DND-41 (cell line): ENCODE measurements at regions not wholly inside any gene's neighbourhood (a gene's known extent, or its start where the extent isn't known, plus 50 kb on each side); places are given as distances from the start of the nearest gene placed in this dataset.
"Not testable (repeated sequence)": the region's sequence is repeated elsewhere in the genome, so short reads cannot be mapped to it uniquely, and the experiment has no call there.

Source experiments
- ATAC-seq: fragments of 200-7000 bp; cut with Tn5 transposase; 3 replicates; pipeline ENCODE4 v1.9.1; 2021; ENCODE audit warnings: low read depth; ENCODE audit not compliant: insufficient read depth
- DNase-seq: peaks from one replicate; pipeline ENCODE4 v3.0.0-alpha.2; 2020
- H2AFZ ChIP-seq: 2 replicates; pipeline ENCODE4 v1.6.0; 2012; ENCODE audit warnings: low read depth, low read length
- H3K27ac ChIP-seq: 2 replicates; pipeline ENCODE4 v1.5.1; 2012; ENCODE audit warnings: low read length, inconsistent platforms
- H3K27me3 ChIP-seq: fragments of 200-600 bp; sonication (generic); 2 replicates; pipeline ENCODE4 v1.6.0; 2012; ENCODE audit warnings: low read length, mild to moderate bottlenecking, inconsistent platforms; ENCODE audit not compliant: insufficient read depth, poor library complexity
- H3K36me3 ChIP-seq: 2 replicates; pipeline ENCODE4 v1.5.1; 2012; ENCODE audit warnings: low read length, inconsistent platforms; ENCODE audit not compliant: insufficient read depth
- H3K4me1 ChIP-seq: 2 replicates; pipeline ENCODE4 v1.5.1; 2012; ENCODE audit warnings: mild to moderate bottlenecking, low read length; ENCODE audit not compliant: insufficient read depth
- H3K4me2 ChIP-seq: 2 replicates; pipeline ENCODE4 v1.6.0; 2012; ENCODE audit warnings: mild to moderate bottlenecking, moderate library complexity, low read length, inconsistent platforms; ENCODE audit not compliant: insufficient read depth
- H3K4me3 ChIP-seq, 2 experiments: fragments of 200-600 bp in 1 of 2; shearing (Covaris generic) in 1 of 2; 2 replicates each; pipeline ENCODE4 v1.5.1; 2012 to 2016; ENCODE audit warnings: inconsistent platforms in 2 of 2, low read length in 2 of 2, mild to moderate bottlenecking in 2 of 2, low read depth in 1 of 2, moderate library complexity in 1 of 2
- H3K79me2 ChIP-seq: 2 replicates; pipeline ENCODE4 v1.6.0; 2012; ENCODE audit warnings: low read length, inconsistent platforms; ENCODE audit not compliant: insufficient read depth
- H3K9ac ChIP-seq: 2 replicates; pipeline ENCODE4 v1.6.0; 2012; ENCODE audit warnings: low read depth, mild to moderate bottlenecking, inconsistent platforms, low read length, moderate library complexity
- H3K9me3 ChIP-seq: 2 replicates; pipeline ENCODE4 v1.5.1; 2012; ENCODE audit warnings: low read length, moderate library complexity, mild to moderate bottlenecking, inconsistent platforms; ENCODE audit not compliant: insufficient read depth, severe bottlenecking
- H4K20me1 ChIP-seq: 2 replicates; pipeline ENCODE4 v1.6.0; 2012; ENCODE audit warnings: low read length; ENCODE audit not compliant: insufficient read depth
- EZH2 ChIP-seq: IDR thresholded peaks from 3 replicates; pipeline ENCODE4 v1.6.1; 2012; ENCODE audit warnings: borderline replicate concordance, low read depth, mild to moderate bottlenecking, moderate library complexity, low read length, inconsistent platforms; ENCODE audit not compliant: severe bottlenecking
- TF ChIP-seq, protein P1 (sequence below): IDR thresholded peaks from 2 replicates; pipeline ENCODE4 v1.5.1; 2012; ENCODE audit warnings: borderline replicate concordance, low read length, moderate library complexity, mild to moderate bottlenecking; ENCODE audit not compliant: poor library complexity, severe bottlenecking; ENCODE audit errors: extremely low read depth

DNA sequence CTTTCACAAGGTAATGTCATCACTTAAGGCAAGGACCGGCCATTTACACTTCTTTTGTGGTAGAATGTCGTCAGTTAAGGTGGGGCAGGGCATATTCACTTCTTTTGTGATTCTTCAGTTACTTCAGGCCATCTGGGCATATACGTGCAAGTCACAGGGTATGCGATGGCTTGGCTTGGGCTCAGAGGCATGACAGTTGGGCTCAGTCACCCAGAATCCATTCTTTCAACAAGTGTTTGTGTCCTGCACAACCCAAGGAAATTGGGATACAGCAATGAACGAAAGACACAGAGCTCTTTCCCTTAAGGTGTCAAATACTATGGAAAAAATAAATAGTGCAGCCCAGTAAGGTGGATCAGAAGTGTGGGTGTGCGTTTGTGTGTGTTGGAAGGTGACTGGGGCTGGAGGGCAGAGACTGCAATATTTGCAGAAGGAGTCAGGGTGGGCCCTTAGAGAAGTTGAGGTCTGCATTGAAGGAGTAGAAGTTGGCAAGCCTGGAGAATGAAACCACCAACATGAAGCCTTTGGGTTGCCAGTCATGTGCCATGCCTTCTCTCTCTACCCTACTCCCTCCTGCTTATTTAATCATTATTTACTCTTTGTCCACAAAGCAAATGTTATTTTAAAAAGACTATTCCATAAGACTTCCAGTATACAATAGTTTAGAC is 222.8 kb upstream of the PRKCQ start:
- H4K20me1 ChIP-seq: no peaks in the 10 kb centered on the region
- no peaks in the 10 kb centered on the region for H3K4me1 ChIP-seq
- H2AFZ ChIP-seq: no peak overlapping the region
- ATAC-seq (peak; percentile 56; the same call in 1 of the 3 replicates), DNase-seq (no peak)
- H3K9me3 ChIP-seq: no peaks in the 10 kb centered on the region
- no peaks in the 10 kb centered on the region for H3K36me3 ChIP-seq
- no peak overlapping the region for H3K4me3 ChIP-seq
- H3K79me2 ChIP-seq: no peaks in the 10 kb centered on the region
- H3K4me2 ChIP-seq: no peak overlapping the region
- H3K27ac ChIP-seq: no peak overlapping the region
- TF ChIP-seq, protein P1, sequence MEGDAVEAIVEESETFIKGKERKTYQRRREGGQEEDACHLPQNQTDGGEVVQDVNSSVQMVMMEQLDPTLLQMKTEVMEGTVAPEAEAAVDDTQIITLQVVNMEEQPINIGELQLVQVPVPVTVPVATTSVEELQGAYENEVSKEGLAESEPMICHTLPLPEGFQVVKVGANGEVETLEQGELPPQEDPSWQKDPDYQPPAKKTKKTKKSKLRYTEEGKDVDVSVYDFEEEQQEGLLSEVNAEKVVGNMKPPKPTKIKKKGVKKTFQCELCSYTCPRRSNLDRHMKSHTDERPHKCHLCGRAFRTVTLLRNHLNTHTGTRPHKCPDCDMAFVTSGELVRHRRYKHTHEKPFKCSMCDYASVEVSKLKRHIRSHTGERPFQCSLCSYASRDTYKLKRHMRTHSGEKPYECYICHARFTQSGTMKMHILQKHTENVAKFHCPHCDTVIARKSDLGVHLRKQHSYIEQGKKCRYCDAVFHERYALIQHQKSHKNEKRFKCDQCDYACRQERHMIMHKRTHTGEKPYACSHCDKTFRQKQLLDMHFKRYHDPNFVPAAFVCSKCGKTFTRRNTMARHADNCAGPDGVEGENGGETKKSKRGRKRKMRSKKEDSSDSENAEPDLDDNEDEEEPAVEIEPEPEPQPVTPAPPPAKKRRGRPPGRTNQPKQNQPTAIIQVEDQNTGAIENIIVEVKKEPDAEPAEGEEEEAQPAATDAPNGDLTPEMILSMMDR: no peak
- no peak for TF ChIP-seq EZH2
- H3K27me3 ChIP-seq: no peaks in the 10 kb centered on the region
- H3K9ac ChIP-seq: no peak overlapping the region

DNA sequence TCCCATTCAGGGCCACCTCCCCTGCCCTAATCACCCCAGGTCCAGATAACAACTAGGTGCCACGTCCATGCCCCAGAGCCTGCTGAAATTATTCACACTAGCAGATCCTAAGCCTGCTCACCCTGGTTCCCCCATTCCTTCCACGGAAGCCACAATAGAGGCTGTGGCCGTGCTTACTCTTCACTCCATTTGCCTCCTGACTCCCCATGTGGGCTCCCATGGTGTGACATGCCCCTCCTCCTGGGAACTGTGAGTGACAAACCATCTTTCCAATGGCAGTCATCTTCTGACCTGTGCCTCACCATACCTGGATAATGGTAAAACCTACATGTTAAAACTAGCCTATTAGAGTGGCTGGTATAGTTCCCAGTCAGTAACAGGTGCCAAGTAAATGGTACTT is 216.2 kb upstream of the PRKCQ start:
- Histone ChIP-seq H3K9ac (no peak overlapping the region), H3K36me3 (no peaks in the 10 kb centered on the region), H3K79me2 (no peaks in the 10 kb centered on the region), H3K27me3 (peaks cover 18% of the 10 kb centered on the region), H3K4me3 (no peak overlapping the region), H3K4me2 (no peak overlapping the region), H3K4me1 (no peaks in the 10 kb centered on the region), H3K9me3 (no peaks in the 10 kb centered on the region), H2AFZ (no peak overlapping the region), H3K27ac (no peak overlapping the region), H4K20me1 (no peaks in the 10 kb centered on the region)
- TF ChIP-seq, protein P1: no peak
- no peak for TF ChIP-seq EZH2
- DNase-seq: no peak
- ATAC-seq: no peak

DNA sequence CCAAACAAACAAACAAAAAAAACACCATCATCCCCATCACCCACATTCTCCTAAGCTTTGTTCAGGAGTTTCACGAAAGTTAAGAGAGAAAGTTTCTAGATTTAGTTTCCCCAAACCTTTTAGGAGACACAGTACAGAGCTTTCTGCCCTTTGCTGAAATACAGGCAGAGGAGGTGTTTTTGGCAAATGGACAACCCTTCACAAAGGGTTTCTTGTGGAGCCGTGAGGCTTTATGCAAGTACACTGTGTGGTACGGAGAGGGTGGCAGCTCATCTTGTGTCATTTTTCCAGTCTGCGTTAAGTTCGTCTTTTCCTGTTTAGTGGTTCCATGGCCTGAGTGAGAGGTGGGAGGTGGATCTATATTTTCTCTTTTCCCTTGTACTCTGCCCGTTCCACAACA is 215.5 kb upstream of the PRKCQ start:
- Histone ChIP-seq H3K4me1 (no peaks in the 10 kb centered on the region), H3K9ac (no peak overlapping the region), H3K9me3 (no peaks in the 10 kb centered on the region), H3K79me2 (no peaks in the 10 kb centered on the region), H2AFZ (no peak overlapping the region), H3K27ac (no peak overlapping the region), H3K27me3 (peaks cover 21% of the 10 kb centered on the region), H4K20me1 (no peaks in the 10 kb centered on the region), H3K4me2 (no peak overlapping the region), H3K36me3 (no peaks in the 10 kb centered on the region), H3K4me3 (no peak overlapping the region)
- DNase-seq: no peak
- no peak for TF ChIP-seq EZH2
- TF ChIP-seq, protein P1: no peak
- no peak for ATAC-seq

DNA sequence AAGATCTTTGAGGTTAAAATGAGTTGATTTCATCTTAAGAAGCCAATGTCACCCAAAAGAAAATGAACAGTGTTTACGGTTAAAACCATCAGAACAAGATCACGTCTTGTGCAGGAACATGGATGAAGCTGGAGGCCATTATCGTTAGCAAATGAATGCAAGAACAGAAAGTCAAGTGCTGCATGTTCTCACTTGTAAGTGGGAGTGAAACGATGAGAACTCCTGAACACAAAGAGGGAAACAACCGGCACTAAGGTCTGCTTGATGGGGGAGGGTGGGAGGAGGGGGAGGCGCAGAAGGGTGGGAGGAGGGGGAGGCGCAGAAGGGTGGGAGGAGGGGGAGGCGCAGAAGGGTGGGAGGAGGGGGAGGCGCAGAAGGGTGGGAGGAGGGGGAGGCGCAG is 214.8 kb upstream of the PRKCQ start:
- not testable (repeated sequence) for H3K79me2 ChIP-seq, H2AFZ ChIP-seq, H3K4me2 ChIP-seq, H3K27ac ChIP-seq, H3K4me3 ChIP-seq, H4K20me1 ChIP-seq, H3K36me3 ChIP-seq, H3K9me3 ChIP-seq, DNase-seq, H3K9ac ChIP-seq, H3K4me1 ChIP-seq, ATAC-seq
- H3K27me3 ChIP-seq: peaks cover 21% of the 10 kb centered on the region
